ENCODE measurements at regions not wholly inside any gene's neighbourhood (a gene's known extent, or its start where the extent isn't known, plus 50 kb on each side); places are given as distances from the start of the nearest gene placed in this dataset.

DNA sequence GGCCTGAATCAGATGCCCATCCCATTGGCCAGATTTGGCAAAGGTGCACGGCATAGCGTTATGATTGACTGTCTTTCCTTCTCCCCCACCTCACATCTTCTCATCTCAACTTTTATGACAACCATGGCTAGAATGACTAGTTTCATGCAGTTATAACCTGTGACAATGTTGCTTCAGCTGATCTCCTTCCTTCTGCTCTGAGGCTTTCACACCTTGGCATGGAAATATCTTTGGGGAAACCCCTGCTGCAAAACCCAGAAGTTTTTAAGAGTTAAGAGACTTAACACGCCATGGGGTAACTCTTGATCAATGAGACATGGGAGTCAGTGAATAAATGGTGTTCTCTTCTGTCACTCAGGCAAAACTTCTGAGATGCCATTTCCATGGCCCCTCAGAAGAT lies 290.7 kb upstream of the MDFIC2 start:
- DNase-seq (ENCODE audit: low spot score) (no peak), ATAC-seq (ENCODE audit: low read depth) (no peak)
- no peaks in the 10 kb centered on the region for H3K9me3 ChIP-seq (ENCODE audit: severe bottlenecking)
- peaks cover 21% of the 10 kb centered on the region for H3K27me3 ChIP-seq (ENCODE audit: insufficient read depth, poor library complexity, severe bottlenecking)
- H3K27ac ChIP-seq (ENCODE audit: poor library complexity, severe bottlenecking): no peak overlapping the region
- H3K4me1 ChIP-seq (ENCODE audit: insufficient read depth, poor library complexity, severe bottlenecking): no peaks in the 10 kb centered on the region
- H3K4me3 ChIP-seq (ENCODE audit: severe bottlenecking): no peak overlapping the region
- TF ChIP-seq, protein P1, sequence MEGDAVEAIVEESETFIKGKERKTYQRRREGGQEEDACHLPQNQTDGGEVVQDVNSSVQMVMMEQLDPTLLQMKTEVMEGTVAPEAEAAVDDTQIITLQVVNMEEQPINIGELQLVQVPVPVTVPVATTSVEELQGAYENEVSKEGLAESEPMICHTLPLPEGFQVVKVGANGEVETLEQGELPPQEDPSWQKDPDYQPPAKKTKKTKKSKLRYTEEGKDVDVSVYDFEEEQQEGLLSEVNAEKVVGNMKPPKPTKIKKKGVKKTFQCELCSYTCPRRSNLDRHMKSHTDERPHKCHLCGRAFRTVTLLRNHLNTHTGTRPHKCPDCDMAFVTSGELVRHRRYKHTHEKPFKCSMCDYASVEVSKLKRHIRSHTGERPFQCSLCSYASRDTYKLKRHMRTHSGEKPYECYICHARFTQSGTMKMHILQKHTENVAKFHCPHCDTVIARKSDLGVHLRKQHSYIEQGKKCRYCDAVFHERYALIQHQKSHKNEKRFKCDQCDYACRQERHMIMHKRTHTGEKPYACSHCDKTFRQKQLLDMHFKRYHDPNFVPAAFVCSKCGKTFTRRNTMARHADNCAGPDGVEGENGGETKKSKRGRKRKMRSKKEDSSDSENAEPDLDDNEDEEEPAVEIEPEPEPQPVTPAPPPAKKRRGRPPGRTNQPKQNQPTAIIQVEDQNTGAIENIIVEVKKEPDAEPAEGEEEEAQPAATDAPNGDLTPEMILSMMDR (IDR thresholded peaks at IDR 0.05; ENCODE audit: poor library complexity, severe bottlenecking): no peak
- no peaks in the 10 kb centered on the region for H3K36me3 ChIP-seq (ENCODE audit: low read depth)

DNA sequence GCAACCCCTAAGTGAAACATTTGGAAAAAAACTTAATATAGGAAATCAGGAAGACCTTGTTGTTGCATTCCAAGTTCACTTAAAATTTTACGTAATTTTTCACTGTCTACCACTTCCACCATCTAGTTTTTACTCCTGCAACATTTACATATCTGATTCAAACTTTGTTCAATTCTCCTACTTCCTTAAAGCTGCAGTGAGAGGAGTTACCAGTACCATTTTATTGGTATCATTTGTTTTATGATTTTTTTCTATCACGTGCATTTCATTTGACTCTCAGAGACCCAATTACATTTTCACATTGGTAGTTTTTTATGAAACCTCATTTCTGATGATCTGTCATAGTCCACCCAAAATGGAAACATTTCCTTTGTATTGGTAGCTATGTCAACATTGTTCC lies 284.9 kb upstream of the MDFIC2 start:
- DNase-seq (ENCODE audit: low spot score): no peak
- no peaks in the 10 kb centered on the region for H3K36me3 ChIP-seq (ENCODE audit: low read depth)
- TF ChIP-seq, protein P1 (IDR thresholded peaks at IDR 0.05; ENCODE audit: poor library complexity, severe bottlenecking): no peak
- H3K4me1 ChIP-seq (ENCODE audit: insufficient read depth, poor library complexity, severe bottlenecking): no peaks in the 10 kb centered on the region
- H3K27me3 ChIP-seq (ENCODE audit: insufficient read depth, poor library complexity, severe bottlenecking): peaks cover 16% of the 10 kb centered on the region
- no peak for ATAC-seq (ENCODE audit: low read depth)
- H3K4me3 ChIP-seq (ENCODE audit: severe bottlenecking): no peak overlapping the region
- H3K27ac ChIP-seq (ENCODE audit: poor library complexity, severe bottlenecking): no peak overlapping the region
- H3K9me3 ChIP-seq (ENCODE audit: severe bottlenecking): no peaks in the 10 kb centered on the region

DNA sequence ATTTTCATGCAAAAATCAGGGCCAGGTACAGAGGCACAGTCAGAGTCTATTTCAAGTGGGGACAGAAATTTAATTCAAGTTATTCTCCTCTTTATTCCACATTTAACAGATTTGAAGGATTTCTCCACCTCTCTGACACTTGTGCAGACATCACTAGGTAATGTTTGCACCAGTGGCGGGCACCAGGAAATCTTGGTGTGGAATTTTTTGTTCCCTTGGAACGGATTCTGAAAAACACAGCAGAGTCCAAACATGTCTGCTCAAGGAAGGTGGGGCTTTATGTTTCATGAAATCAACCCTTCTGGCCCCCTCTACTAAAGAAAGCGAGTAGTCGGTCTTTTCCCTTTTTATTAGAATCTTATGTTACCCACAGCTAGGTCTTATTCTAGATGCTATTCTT lies 271.2 kb upstream of the MDFIC2 start:
- Histone ChIP-seq H3K4me3 (ENCODE audit: severe bottlenecking) (no peak overlapping the region), H3K27me3 (ENCODE audit: insufficient read depth, poor library complexity, severe bottlenecking) (peaks cover 51% of the 10 kb centered on the region), H3K9me3 (ENCODE audit: severe bottlenecking) (no peaks in the 10 kb centered on the region), H3K4me1 (ENCODE audit: insufficient read depth, poor library complexity, severe bottlenecking) (no peaks in the 10 kb centered on the region), H3K36me3 (ENCODE audit: low read depth) (no peaks in the 10 kb centered on the region), H3K27ac (ENCODE audit: poor library complexity, severe bottlenecking) (no peak overlapping the region)
- TF ChIP-seq, protein P1 (IDR thresholded peaks at IDR 0.05; ENCODE audit: poor library complexity, severe bottlenecking): no peak
- no peak for DNase-seq (ENCODE audit: low spot score)
- no peak for ATAC-seq (ENCODE audit: low read depth)

DNA sequence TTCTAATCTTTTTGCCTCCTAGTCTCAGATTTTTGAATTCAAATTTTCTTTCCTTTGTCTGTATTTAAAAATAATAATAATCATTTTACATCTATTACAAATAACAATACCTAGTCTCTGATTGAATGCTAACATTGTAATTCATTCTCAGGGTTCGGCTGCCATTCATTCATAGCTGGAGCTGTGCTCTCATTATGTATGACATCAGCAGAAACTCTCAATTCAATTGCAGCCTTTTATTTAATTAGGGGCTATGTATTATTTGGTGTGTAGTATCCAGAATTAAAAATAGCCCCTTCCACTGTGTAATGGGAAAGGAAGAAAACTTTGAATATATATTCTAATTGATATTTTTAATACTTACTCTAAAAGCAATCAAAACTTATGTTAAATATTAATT lies 270.4 kb upstream of the MDFIC2 start:
- Histone ChIP-seq H3K36me3 (ENCODE audit: low read depth) (no peaks in the 10 kb centered on the region), H3K4me1 (ENCODE audit: insufficient read depth, poor library complexity, severe bottlenecking) (no peaks in the 10 kb centered on the region), H3K9me3 (ENCODE audit: severe bottlenecking) (no peaks in the 10 kb centered on the region), H3K27me3 (ENCODE audit: insufficient read depth, poor library complexity, severe bottlenecking) (peaks cover 42% of the 10 kb centered on the region), H3K27ac (ENCODE audit: poor library complexity, severe bottlenecking) (no peak overlapping the region), H3K4me3 (ENCODE audit: severe bottlenecking) (no peak overlapping the region)
- ATAC-seq (ENCODE audit: low read depth) (no peak), DNase-seq (ENCODE audit: low spot score) (no peak)
- TF ChIP-seq, protein P1 (IDR thresholded peaks at IDR 0.05; ENCODE audit: poor library complexity, severe bottlenecking): no peak

DNA sequence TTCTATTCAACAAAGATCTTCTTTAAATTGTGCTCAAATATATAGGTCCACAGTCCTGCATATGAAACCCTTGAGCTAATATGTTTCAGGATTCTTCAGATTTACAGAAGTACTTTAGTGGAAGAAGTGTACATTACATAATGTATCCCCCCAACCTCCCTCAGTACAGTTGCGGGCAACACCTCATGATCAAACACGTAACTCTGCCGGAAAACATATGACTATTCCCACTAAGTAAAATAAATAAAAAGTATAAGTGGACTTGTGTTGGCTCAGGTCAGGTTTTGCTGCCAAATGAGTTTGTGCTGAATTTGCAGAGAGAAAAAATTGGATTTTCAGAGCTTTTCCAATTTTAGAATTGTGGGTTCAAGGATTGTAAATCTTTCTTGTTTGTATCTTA lies 267.6 kb upstream of the MDFIC2 start:
- H3K9me3 ChIP-seq (ENCODE audit: severe bottlenecking): no peaks in the 10 kb centered on the region
- TF ChIP-seq, protein P1 (IDR thresholded peaks at IDR 0.05; ENCODE audit: poor library complexity, severe bottlenecking): no peak

More for the DNA sequence above, 267.6 kb upstream of the MDFIC2 start:
- Histone ChIP-seq H3K36me3 (ENCODE audit: low read depth) (no peaks in the 10 kb centered on the region), H3K4me3 (ENCODE audit: severe bottlenecking) (no peak overlapping the region), H3K4me1 (ENCODE audit: insufficient read depth, poor library complexity, severe bottlenecking) (no peaks in the 10 kb centered on the region), H3K27ac (ENCODE audit: poor library complexity, severe bottlenecking) (no peak overlapping the region), H3K27me3 (ENCODE audit: insufficient read depth, poor library complexity, severe bottlenecking) (peaks cover 41% of the 10 kb centered on the region)
- no peak for DNase-seq (ENCODE audit: low spot score)
- ATAC-seq (ENCODE audit: low read depth): no peak

All from RWPE2 (cell line).